HG03342 (cell line): ENCODE measurements at regions not wholly inside any gene's neighbourhood (a gene's known extent, or its start where the extent isn't known, plus 50 kb on each side); places are given as distances from the start of the nearest gene placed in this dataset.
A peak's percentile ranks its signal among the peaks of the same experiment; 100 is the strongest.

Experiments
- ATAC-seq: cut with Tn5 transposase; IDR thresholded peaks from one replicate; pipeline ENCODE4 v1.9.1; 2021; ENCODE audit warnings: mild to moderate bottlenecking, moderate library complexity; ENCODE audit not compliant: unreplicated experiment

DNA sequence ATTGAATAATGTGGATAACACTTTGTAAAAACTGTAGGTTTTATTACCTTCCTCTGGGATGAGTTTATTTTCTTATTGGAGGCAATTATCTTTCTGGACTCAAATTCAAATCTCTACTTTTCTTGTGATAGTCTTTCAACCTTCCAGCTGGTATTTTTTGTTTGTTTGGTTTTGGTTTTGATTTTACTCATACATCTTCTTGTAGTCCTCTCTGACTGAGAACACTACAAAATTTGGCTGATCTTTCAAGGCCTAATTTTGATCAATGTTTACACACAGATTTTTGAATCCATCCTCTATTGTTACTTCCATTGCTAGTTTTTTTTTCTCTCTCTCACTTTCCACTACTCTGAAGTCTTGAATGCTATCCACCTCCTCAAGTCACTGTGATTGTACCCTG, 303.8 kb upstream of the NECTIN3 start:
- peak; percentile 65 for ATAC-seq

DNA sequence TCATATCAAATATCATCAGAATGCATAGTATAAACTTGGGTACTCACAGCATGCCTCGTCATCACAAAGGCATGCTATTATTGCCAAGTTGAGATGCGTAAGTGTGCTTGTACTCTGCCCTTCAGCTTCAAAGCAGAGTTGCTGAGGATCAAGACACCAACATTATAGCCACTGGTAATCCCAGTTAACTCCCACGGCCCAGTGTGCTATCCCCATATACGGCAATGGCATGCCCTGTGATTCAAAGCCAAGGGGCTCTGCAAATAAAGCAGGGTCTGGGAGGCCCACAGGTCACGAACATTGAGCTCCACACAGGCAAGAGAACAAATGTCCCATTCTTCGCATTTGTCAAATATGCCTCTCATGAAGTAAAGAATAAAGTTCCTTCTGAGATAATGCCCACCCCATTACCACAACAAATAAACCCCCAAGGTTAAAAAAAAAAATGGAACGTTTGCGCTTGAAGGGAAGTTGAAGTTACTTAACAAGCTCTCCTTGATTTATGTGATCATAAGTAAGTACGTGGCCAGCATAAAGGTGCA, 298.1 kb upstream of the NECTIN3 start:
- no peak for ATAC-seq

DNA sequence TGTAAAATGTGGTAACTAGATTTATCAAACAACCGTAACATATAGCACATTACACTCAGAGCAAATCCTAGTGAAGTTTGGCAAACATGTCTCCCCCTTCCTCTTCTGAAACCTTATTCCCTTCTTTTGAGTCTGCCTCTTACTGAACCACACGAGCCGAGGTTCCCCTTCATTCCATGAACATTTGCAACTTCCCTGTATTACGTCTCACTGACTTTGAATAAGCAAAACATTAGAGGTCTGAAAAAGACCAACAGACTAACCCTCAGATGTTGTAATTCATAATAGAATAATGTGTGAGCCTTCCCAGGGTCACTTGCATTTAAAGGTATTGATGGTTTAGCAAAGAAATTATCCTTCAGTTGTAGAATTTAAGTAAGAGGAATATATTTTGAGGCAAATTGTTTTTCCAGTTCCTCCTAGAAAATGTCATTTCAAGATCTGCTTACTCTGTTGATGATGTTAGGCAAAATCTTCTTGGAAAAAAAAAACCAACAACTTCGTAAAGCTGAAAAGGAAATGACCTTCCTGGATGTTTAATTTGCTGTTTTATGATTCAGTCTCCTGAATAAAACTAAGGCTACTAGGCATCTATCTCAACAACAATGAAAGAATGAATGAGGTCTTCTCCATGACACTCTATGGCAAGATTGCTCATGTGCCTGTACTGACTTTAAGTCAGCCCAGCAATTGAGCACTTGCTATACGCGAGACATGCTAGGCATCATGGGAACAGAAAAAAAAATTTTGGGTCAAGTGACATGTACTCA, 296.9 kb upstream of the NECTIN3 start:
- ATAC-seq: no peak

DNA sequence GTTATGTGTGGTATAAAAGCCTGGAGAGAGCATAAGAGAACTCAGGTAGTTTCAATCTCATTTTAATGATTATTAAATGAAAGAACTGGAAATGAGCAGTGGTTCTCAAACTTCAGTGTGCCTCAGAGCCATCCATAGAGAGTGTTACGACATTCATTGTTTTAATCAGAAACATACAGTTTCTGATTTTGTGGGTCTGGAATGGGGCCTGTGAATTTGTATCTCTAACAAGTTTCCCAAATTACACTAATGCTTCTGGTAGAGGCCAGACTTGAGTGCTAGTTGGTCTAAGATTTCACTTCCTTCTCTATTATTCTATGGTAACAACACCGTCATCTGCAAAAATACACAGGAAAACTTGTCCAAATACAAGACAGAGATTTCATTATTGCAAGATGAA, 292.0 kb upstream of the NECTIN3 start:
- no peak for ATAC-seq

DNA sequence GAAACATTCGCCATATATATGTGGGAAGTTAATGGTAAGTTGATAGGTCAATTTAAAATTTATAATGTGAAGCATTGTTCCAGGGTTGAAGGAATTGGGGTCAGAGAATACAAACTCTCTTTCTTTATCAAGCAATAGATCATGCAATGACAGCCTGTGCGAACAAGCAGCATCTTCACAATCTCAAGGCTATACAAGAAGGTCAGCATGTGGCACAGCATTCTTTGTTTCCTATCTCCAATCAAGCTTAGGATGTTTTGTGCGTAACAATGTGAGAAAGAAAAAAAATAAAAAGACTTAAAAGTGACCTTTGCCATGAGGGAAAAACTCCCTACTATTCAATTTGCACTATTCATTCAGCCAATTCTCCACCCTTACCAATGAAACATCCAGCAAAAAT, 288.1 kb upstream of the NECTIN3 start:
- no peak for ATAC-seq

DNA sequence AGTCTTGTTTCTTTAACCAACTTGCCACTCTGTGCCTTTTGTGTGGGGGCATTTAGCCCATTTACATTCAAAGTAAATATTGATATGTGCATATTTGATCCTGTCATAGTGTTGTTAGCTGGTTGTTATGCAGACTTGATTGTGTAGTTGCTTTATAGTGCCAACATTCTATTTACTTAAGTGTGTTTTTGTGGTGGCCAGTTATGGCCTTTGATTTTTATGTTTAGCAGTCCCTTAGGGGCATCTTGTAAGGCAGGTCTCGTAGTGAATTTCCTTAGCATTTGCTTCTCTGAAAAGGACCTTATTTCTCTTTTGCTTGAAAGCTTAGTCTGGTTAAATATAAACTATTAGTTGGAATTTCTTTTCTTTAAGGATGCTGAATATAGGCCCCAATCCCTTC, 282.8 kb upstream of the NECTIN3 start:
- ATAC-seq: no peak

DNA sequence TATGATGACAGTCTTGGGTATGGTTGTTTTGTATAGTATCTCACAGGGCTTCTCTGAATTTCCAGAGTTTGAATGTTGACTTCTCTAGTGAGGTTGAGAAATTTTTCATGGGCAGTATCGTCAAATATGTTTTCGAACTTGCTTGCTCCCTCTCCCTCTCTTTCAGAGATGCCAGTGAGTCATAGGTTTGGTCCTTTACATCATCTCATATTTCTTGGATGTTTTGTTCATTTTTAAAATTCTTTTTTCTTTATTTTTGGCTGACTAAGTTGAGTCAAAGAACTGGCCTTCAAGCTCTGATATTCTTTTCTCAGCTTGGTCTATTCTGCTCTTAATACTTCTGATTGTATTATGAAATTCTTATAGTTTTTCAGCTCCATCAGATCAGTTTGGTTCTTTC, 282.3 kb upstream of the NECTIN3 start:
- no peak for ATAC-seq

DNA sequence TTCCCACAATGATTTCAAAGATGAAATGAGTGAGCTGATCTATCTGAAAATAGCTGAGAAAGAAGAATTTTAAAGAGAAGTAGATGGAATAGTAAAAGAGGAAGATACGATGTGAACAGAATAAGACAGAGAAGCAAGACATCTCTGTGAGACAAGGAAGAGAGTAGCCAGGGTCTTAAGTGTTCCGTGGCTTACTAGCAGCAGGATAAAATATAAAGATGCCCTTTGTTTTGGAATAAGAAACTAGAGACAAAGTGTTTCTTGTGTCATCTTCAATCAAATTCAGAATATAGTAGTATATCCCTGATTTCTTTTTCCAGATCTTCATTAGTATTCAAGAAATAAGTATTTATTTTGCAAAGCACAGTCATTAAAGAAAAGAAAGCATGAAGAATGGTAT, 281.0 kb upstream of the NECTIN3 start:
- no peak for ATAC-seq

DNA sequence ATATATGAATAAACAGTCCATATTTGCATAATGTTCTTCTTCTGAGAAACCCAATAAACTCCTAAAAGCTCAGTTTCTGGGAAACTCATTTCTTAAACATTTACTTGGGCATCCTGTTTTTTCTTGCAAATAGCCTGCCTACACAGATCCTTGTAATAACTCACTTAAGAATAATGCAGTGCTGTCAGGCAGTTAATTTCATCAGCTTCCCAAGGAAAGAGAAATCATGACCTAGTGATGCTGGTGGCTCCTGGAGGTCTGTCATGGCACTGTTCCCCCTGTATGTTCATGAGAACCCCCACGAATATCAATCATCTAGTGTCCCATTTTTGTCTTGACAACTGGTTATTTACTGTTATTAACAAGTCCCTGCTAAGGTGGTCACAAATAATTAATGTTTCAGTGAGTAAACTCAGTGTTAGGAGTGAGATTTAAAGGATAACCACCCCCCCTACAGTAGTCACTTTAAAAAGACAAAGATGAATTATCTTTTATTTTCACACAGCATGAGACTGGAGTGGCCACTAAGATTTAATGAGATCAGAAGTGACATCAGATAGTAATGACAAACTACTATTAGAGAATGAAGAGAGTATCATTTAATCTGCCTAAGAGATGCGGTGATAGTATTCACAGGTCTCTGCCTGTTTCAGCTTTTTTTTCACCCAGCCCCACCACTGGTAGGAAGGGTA, 279.5 kb upstream of the NECTIN3 start:
- no peak for ATAC-seq

DNA sequence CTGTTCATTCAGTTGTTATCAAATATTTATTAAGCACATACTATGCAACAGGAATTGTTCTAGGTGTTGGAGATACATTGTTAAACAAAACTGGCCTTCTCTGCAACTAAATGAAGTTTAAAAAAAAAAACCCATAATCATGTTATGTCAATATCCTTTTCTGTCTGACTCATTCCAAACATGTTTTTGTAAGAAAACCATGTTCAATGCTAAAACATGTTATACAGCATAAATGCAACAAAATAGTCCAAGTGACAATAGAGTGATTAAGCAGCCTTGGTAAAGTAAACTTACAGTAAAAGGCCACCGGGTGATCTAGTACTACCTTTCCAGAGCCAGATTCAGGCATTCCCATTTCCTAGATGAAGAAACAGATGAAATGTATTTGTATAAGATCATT, 278.0 kb upstream of the NECTIN3 start:
- ATAC-seq: no peak

DNA sequence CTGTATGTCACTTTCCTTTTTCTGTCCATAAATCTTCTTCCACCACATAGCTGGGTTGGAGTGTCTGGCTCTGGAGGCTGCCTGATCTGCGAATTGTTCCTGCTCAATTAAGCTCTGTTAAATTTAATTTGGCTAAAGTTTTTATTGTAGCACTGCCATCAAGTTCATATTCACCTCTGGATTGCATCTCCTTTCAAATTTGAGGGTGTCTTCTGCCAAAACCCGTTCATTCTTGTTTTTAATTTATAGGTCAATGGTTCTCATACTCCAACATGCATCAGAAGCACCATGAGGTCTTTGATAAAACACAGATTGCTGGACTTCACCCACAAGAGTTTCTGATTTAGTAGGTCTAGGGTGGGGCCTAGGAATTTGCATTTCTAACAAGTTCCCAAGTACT, 276.5 kb upstream of the NECTIN3 start:
- ATAC-seq: no peak

DNA sequence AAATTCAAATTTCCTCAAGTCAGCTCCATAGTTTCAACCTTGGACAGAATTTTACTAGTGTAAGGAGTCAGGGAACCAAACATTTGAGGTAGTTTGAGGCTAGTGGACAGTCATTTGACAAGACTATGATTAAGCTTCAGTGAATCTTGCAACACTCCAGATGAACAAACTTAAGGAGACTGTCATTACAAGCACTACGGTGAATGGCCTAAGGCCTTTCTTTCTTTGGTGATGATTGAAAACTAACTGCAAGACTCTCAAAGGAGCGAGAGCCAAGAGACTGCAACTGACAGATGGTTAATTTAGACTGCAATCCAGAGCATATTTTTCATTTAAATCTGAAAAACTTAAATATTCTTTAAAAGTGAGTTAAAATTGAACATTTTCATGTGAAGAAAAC, 272.3 kb upstream of the NECTIN3 start:
- ATAC-seq: no peak

DNA sequence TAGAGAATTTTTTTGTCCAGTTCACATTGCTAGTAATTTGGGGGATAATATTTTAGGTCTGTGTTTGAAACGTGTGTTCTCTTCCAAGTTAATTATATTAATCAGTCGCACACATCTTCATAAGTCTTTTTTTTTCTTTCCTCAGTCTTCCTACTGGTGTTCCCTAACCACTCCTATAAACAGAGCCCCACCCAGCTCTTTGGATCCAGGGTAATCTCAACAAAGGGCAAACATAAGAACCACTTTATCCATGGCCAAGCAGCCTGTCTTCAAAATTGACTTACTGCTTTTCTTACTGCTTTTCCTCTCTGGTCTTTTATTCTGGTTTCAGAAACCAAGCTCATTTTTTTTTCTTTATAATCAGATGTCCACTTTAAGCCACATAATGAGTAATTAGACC, 266.8 kb upstream of the NECTIN3 start:
- no peak for ATAC-seq

DNA sequence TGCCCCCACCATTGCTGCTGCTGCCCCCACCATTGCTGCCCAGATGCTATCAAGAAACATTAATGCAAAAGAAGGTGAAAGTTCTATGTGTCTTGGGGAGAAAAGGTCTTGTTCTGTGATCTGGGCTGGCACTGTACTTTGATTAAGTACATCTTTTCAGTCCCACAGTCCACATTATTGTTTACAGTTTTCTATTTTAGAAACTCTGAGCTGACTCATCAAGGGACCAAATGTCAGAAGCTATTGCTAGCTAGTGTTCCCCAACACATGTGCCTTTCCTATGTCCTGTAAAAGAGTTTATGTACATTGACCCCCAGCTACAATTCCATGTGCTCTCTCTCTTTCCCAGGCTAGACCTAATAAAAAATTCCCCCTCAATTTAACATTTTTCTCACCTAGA, 264.7 kb upstream of the NECTIN3 start:
- ATAC-seq: no peak

DNA sequence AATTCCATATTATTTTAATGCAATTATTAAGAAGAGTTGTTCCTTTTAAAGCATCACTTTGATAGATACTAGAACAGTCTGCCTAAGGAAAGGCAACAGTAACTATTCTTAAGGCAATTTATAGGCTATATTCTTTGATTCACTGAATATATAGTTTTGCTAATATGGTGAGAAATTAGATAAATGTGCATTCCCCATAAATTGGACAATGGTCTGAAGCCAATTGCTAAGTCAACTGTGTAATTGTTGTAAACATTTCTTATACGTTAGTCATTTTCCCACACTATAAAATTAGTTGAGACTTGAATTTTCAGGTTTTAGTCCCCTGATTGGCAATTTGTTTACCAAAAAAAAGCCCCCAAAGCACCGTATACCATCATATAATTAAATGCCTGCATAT, 263.0 kb upstream of the NECTIN3 start:
- ATAC-seq: no peak

DNA sequence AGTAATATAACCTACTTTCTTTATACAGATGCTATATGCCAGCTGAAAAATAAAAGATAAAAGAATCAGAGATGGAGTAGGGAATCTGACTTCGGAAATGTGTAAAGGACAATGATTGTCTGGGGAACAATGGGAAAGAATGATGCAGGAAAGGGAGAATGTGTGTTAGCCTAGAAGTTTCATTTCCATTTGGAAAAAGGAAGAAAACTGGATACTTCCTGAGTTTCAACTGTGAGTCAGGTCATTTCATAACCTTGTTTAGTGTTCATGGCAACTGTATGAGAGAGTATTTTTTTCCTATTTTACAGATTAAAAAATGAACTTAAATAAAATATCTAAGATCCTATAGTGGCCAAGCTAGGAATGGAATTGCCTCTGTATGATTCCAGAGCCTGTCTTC, 261.3 kb upstream of the NECTIN3 start:
- no peak for ATAC-seq

DNA sequence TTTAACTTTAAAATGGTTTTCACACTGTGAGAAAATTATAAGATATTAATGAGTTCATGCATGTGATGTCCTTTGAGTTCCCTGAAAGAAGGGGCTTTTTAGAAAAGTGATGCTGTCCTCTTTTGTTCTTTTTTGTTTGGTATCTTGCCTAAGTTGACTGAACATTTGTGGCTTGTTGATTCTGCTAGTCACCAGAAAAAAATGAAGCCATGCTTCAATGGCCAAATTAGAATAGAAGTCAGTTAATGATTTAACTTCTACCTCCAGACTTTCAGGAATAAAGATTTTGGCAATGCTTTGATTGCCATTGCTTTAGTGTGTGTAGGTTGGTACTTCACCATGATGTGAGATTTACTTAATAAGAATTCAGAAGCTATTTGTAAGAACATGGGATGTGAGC, 260.6 kb upstream of the NECTIN3 start:
- ATAC-seq: no peak

DNA sequence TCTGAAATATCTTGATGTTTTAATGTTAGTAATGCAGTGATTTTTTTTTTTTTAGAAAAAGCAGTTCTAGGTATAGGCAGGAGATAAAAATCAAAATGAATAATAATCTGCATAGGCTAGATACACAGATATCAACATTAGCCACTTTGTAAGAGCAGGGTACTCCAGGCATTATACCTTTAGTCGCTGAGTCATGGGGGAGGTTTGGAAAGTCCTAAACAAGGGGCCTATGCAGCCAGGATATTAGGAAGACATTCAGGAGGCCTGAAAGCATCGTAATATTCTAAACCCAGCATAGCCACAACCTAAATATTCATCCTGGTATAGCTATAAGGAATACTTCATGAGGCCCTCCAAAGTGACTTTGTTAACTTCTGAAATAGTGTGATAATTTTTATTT, 258.1 kb upstream of the NECTIN3 start:
- no peak for ATAC-seq

DNA sequence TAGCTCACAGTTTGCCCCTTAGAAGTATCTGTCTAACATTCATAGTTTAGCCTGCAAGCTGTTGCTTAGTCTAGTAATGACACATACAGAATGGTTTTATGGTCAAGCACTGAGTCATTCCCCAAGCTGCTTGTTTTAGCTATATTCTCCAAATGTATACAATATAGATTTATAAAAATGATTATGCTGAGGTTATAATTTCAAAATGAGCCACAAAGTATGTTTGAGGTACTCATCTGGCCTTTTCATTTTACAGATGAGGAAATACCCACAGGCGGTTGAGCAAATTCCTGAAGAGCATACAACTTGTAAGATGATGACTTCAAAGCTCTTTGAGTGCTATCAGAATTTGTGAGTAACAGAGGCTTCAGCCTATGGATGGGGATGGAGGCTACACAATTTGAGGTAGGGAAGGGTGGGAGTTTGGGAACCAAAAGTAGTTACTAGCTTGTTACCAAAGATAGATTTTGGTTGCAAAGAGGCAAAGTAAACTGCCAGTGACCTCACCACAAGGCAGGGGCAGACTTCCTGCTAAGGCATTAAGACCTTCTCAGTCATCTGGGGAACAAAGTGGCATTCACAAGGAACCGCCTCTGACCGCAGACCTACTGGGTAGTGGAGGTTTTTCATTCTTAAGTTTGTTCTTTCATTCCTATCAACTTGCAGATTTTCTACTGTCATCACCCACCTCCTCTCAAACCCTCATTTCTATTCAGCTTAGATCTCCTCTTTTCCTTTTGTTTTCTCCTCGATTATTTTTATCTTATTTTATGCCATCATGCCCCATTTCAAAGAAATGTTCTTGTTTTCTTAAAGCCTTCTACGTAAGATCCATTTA, 257.2 kb upstream of the NECTIN3 start:
- peak; percentile 79 for ATAC-seq

DNA sequence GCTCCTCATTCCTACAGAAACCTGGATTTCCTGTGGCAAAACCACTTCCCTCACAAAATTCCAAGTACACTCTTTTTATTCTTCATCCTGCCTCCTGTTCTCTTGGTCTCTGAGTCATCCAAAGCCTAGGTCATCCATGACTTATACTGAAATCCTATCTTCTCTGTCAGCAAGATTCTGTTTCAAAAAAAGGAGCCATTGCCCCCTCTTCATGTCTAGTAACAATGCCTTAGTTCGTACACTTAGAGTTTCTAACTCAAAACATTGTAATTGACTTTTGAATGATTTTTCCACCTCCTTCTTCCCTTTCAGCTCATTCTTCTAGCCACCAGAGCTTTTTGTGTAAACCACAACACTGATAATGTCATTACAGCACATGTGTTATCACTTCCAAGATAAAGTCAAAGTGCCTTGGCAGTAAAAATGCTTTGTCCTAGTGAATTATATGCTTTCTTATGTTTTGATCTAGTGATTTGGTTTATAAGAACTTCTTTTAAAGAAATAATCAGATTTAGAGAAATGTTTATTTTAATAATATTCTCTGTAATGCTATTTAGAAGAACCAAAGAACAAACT, 256.5 kb upstream of the NECTIN3 start:
- ATAC-seq: no peak

DNA sequence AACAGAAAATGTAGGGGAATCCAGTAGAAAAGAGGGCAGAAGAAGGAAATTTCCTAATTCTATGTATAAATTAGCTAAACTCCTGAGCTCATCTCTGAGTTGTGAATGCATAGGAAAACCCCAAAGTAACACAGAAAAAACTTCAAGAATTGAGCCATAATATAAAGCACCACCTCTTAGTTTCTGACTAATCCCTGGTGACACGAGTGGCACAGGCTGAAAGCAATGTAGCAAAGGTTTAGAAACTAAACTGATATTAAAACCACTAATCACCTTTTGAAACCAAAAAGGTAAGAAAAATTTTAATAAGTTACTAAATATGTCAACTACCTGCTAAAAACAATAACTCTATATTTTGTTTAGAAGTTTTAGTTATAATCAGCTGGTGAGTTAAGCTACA, 255.6 kb upstream of the NECTIN3 start:
- peak; percentile 37 for ATAC-seq
